ENCODE measurements at regions not wholly inside any gene's neighbourhood (a gene's known extent, or its start where the extent isn't known, plus 50 kb on each side); places are given as distances from the start of the nearest gene placed in this dataset.

DNA sequence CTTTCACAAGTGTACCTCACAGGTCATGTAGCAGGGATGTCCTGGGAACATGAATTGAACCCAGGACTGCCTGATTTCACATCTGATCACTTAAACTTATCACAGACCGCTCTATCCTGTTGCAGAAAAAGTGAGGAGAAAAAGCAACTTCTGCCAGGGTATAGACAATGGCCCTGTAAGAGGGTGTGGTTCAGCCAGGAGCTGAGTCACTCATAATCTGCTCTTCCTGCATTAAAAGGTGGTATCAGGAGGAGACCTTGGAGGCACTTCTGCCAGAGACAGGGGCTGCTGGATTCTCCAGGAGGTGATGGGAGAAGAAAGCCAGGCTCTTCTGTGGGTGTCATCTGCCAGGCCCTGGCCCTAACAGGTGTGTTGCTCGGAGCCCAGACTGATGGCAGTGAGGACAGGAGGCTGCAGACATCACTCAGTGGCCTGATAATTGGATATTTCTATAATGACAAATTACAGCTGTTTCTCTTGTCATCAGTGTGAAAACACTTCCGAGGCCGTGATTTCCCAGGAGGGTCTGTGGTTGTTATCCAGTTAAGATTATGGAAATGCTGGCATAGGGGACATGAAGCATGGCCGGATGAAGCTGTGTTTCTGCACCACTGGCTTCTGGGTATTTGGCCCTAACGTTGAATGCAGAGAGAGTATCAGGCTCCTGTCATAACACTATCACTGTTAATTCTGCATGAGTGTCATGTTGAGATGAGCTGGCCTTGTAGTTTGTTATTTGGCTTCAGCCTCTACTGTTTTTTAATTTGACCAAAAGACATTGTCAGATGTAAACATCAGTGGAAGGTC, 125.1 kb upstream of the ZBED5 start:
- ChIA-PET CTCF (no interaction called here), POLR2A (ENCODE audit: unreplicated experiment) (no interaction called here)
- Histone ChIP-seq H2AFZ (no peak overlapping the region), H3K4me3 (no peak overlapping the region), H3K27me3 (ENCODE audit: insufficient read depth, low read depth) (no peaks in the 10 kb centered on the region), H3K27ac (no peak overlapping the region), H4K20me1 (ENCODE audit: insufficient read depth) (no peaks in the 10 kb centered on the region), H3K4me1 (replicated peaks; ENCODE audit: insufficient read depth) (peaks cover 7% of the 10 kb centered on the region; the same call in 1 of the 2 replicates), H3F3A (ENCODE audit: insufficient read depth, low read depth) (no peaks in the 10 kb centered on the region), H3K9me3 (ENCODE audit: insufficient read depth, low read depth) (no peaks in the 10 kb centered on the region), H3K79me2 (ENCODE audit: low read depth) (no peaks in the 10 kb centered on the region), H3K36me3 (ENCODE audit: low read depth) (no peaks in the 10 kb centered on the region), H3K9me2 (ENCODE audit: insufficient read depth) (no peaks in the 10 kb centered on the region), H3K4me2 (no peak overlapping the region)
- TF ChIP-seq, protein P1, sequence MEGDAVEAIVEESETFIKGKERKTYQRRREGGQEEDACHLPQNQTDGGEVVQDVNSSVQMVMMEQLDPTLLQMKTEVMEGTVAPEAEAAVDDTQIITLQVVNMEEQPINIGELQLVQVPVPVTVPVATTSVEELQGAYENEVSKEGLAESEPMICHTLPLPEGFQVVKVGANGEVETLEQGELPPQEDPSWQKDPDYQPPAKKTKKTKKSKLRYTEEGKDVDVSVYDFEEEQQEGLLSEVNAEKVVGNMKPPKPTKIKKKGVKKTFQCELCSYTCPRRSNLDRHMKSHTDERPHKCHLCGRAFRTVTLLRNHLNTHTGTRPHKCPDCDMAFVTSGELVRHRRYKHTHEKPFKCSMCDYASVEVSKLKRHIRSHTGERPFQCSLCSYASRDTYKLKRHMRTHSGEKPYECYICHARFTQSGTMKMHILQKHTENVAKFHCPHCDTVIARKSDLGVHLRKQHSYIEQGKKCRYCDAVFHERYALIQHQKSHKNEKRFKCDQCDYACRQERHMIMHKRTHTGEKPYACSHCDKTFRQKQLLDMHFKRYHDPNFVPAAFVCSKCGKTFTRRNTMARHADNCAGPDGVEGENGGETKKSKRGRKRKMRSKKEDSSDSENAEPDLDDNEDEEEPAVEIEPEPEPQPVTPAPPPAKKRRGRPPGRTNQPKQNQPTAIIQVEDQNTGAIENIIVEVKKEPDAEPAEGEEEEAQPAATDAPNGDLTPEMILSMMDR (conservative IDR thresholded peaks at IDR 0.05) = no peak
- no peak for TF ChIP-seq EZH2 (IDR thresholded peaks at IDR 0.05; ENCODE audit: low read depth)
- peak in 1 of 2 experiments; percentile 2 for DNase-seq
- intact Hi-C loops (cut with micrococcal nuclease; ENCODE audit: unreplicated experiment) = no loop called here
- no TSS peak for BruUV-seq (replicated peaks)

DNA sequence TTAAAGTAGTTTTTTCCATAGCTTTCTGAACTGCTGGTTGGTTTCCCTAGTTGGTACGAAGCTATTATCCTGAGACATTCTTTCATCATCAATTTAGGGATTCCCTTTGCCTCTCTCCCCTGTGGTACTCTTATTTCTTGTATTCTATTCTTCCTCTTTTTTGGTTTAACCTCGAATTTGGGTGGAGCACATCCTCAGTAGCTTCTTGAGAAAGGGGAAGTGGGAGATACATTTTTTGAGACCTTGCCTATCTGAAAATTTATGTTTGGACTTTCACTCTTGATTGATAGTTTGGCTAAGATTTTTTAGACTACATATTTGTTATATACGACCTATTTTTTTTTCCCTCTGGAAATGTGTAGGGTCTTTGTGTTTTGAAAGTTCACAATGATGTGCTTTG, 121.7 kb upstream of the ZBED5 start:
- CTCF ChIA-PET = no interaction called here
- Histone ChIP-seq H3K4me3 (no peak overlapping the region), H3K9me2 (ENCODE audit: insufficient read depth) (no peaks in the 10 kb centered on the region), H3K27ac (no peak overlapping the region), H3K4me2 (no peak overlapping the region), H3K36me3 (ENCODE audit: low read depth) (no peaks in the 10 kb centered on the region), H3K9me3 (ENCODE audit: insufficient read depth, low read depth) (no peaks in the 10 kb centered on the region), H3F3A (ENCODE audit: insufficient read depth, low read depth) (no peaks in the 10 kb centered on the region), H3K27me3 (ENCODE audit: insufficient read depth, low read depth) (no peaks in the 10 kb centered on the region), H2AFZ (no peak overlapping the region), H3K4me1 (replicated peaks; ENCODE audit: insufficient read depth) (peaks cover 7% of the 10 kb centered on the region; the same call in 1 of the 2 replicates), H3K79me2 (ENCODE audit: low read depth) (no peaks in the 10 kb centered on the region), H4K20me1 (ENCODE audit: insufficient read depth) (no peaks in the 10 kb centered on the region)
- intact Hi-C loops (cut with micrococcal nuclease; ENCODE audit: unreplicated experiment) = no loop called here
- POLR2A ChIA-PET (ENCODE audit: unreplicated experiment) = no interaction called here
- DNase-seq = no peak
- TF ChIP-seq, protein P1 (conservative IDR thresholded peaks at IDR 0.05) = no peak
- TF ChIP-seq EZH2 (IDR thresholded peaks at IDR 0.05; ENCODE audit: low read depth) = no peak
- no TSS peak for BruUV-seq (replicated peaks)

DNA sequence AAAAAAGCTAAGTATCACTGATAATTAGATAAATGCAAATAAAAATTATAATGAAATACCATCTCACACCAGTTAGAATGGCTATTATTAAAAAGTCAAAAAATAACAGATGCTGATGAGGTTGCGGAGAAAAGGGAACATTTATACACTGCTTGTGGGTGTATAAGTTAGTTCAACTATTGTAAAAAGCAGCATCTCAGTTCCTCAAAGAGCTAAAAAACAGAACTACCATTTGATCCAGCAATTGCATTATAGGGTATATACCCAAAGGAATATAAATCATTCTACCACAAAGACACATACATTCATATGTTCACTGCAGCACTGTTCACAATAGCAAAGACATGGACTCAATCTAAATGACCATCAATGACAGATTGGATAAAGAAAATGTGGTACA, 120.3 kb upstream of the ZBED5 start:
- no peak for DNase-seq
- H4K20me1 ChIP-seq (ENCODE audit: insufficient read depth) = no peaks in the 10 kb centered on the region
- TF ChIP-seq EZH2 (IDR thresholded peaks at IDR 0.05; ENCODE audit: low read depth) = no peak
- TF ChIP-seq, protein P1 (conservative IDR thresholded peaks at IDR 0.05) = no peak
- no peaks in the 10 kb centered on the region for H3K27me3 ChIP-seq (ENCODE audit: insufficient read depth, low read depth)
- no peak overlapping the region for H3K4me3 ChIP-seq
- no peaks in the 10 kb centered on the region for H3K9me3 ChIP-seq (ENCODE audit: insufficient read depth, low read depth)
- H3K9me2 ChIP-seq (ENCODE audit: insufficient read depth) = no peaks in the 10 kb centered on the region
- H3K36me3 ChIP-seq (ENCODE audit: low read depth) = no peaks in the 10 kb centered on the region
- H3K4me1 ChIP-seq (replicated peaks; ENCODE audit: insufficient read depth) = peaks cover 7% of the 10 kb centered on the region; the same call in 1 of the 2 replicates
- H2AFZ ChIP-seq = no peak overlapping the region
- POLR2A ChIA-PET (ENCODE audit: unreplicated experiment) = no interaction called here
- H3K27ac ChIP-seq = no peak overlapping the region
- no peak overlapping the region for H3K4me2 ChIP-seq
- intact Hi-C loops (cut with micrococcal nuclease; ENCODE audit: unreplicated experiment) = no loop called here
- no peaks in the 10 kb centered on the region for H3F3A ChIP-seq (ENCODE audit: insufficient read depth, low read depth)
- CTCF ChIA-PET = interaction anchor here (1.0 kb wide), 1 partner anchor 44 kb away, joined by 3 read pairs; no protein-coding TSS in a partner anchor
- H3K79me2 ChIP-seq (ENCODE audit: low read depth) = no peaks in the 10 kb centered on the region
- BruUV-seq (replicated peaks) = no TSS peak
